ENCODE measurements at regions not wholly inside any gene's neighbourhood (a gene's known extent, or its start where the extent isn't known, plus 50 kb on each side); places are given as distances from the start of the nearest gene placed in this dataset.

- H3K9ac ChIP-seq (ENCODE audit: low read depth, low read length) = no peak overlapping the region
- dilution Hi-C loops (cut with HindIII; ENCODE audit: low sequenced_read_pairs, unreplicated experiment) = no loop called here
- no peak overlapping the region for H4K91ac ChIP-seq (ENCODE audit: insufficient read depth, low read depth, low read length)
Measured at GRCh38 chr9:18423791-18424531, 50.0 kb upstream of the ADAMTSL1 start.

More at GRCh38 chr9:18423791-18424531, 50.0 kb upstream of the ADAMTSL1 start:
- Histone ChIP-seq H4K5ac (ENCODE audit: low read depth, low read length) (no peak overlapping the region), H2BK5ac (ENCODE audit: low read depth, low read length, poor library complexity, severe bottlenecking) (no peak overlapping the region), H3K27ac (ENCODE audit: insufficient read depth, low read length) (no peak overlapping the region), H2BK15ac (ENCODE audit: low read depth, low read length) (no peak overlapping the region), H3K18ac (ENCODE audit: low read depth, low read length) (no peak overlapping the region), H3K9me1 (ENCODE audit: insufficient read depth, low read length) (no peaks in the 10 kb centered on the region), H3K36me3 (ENCODE audit: control insufficient read depth, insufficient read depth, low read length) (no peaks in the 10 kb centered on the region), H2BK20ac (ENCODE audit: low read depth, low read length) (no peak overlapping the region), H2AFZ (replicated peaks; ENCODE audit: low read length, poor library complexity) (no peak overlapping the region), H3K14ac (replicated peaks; ENCODE audit: low read depth, low read length) (no peak overlapping the region), H3K4me2 (ENCODE audit: low read depth, low read length) (no peak overlapping the region), H2AK5ac (ENCODE audit: low read depth, low read length) (no peak overlapping the region), H3K79me1 (ENCODE audit: low read depth in 1 of 2, low read length in 2 of 2) (no peaks in the 10 kb centered on the region), H3K23ac (ENCODE audit: low read depth, low read length) (no peak overlapping the region), H3K4ac (ENCODE audit: low read depth, low read length) (no peak overlapping the region), H3K56ac (ENCODE audit: extremely low read depth, insufficient read depth, low read length) (no peak overlapping the region), H4K20me1 (ENCODE audit: insufficient read depth, low read length) (no peaks in the 10 kb centered on the region), H4K8ac (ENCODE audit: low read depth in 2 of 2, low read length in 2 of 2) (no peak overlapping the region), H2AK9ac (replicated peaks; ENCODE audit: low read depth, low read length, poor library complexity) (no peak overlapping the region), H3K4me3 (ENCODE audit: insufficient read depth, low read depth, low read length) (no peak overlapping the region), H2BK120ac (ENCODE audit: low read depth, low read length) (no peak overlapping the region), H3K27me3 (ENCODE audit: control insufficient read depth, insufficient read depth, low read length) (peaks cover 2% of the 10 kb centered on the region), H3K4me1 (ENCODE audit: control insufficient read depth, insufficient read depth, low read length) (no peaks in the 10 kb centered on the region), H3K9me3 (ENCODE audit: control insufficient read depth, insufficient read depth, low read length) (no peaks in the 10 kb centered on the region)
- in situ Hi-C loops (cut with MboI; ENCODE audit: low sequenced_read_pairs) = no loop called here
- ChIA-PET POLR2A (ENCODE audit: unreplicated experiment) (no interaction called here), CTCF (interaction anchor here (0.8 to 1.2 kb wide), 2 partner anchors 14 to 19 kb away, joined by 3 read pairs; no protein-coding TSS in a partner anchor)
- peak; percentile 29; the same call in 1 of the 2 replicates for ATAC-seq (ENCODE audit: low read depth)
- peak; percentile 15 for DNase-seq
- no CpG with 5 or more reads among the region's 1 CpG for WGBS, 2 experiments (ENCODE audit: extremely low coverage in 2 of 2, insufficient read length in 1 of 2)
- peak; percentile 81 for TF ChIP-seq CEBPB (IDR thresholded peaks at IDR 0.05; ENCODE audit: low read depth, low read length)
- TF ChIP-seq RCOR1 (IDR thresholded peaks at IDR 0.05; ENCODE audit: insufficient replicate concordance, low read length) = no peak
- BruUV-seq (replicated peaks) = no TSS peak
- intact Hi-C loops (cut with micrococcal nuclease) = no loop called here
